ENCODE measurements at regions not wholly inside any gene's neighbourhood (a gene's known extent, or its start where the extent isn't known, plus 50 kb on each side); places are given as distances from the start of the nearest gene placed in this dataset.

GRCh38 chr10:70942725-70943124 lies 54.4 kb upstream of the PCBD1 start:
- intact Hi-C loops (cut with DNase I, micrococcal nuclease) = no loop called here
- no peaks in the 10 kb centered on the region for H3K9me3 ChIP-seq (ENCODE audit: control insufficient read depth in 1 of 2, insufficient read depth in 1 of 2, low read length in 2 of 2)
- H3K4me1 ChIP-seq (ENCODE audit: insufficient read depth, low read length) = no peaks in the 10 kb centered on the region
- CTCF ChIA-PET = no interaction called here
- POLR2A ChIA-PET = no interaction called here
- Mint-ChIP-seq H3K27ac (no peak overlapping the region), H3K36me3 (ENCODE audit: low read depth) (no peaks in the 10 kb centered on the region), H3K9me3 (no peaks in the 10 kb centered on the region), H3K27me3 (no peaks in the 10 kb centered on the region), H3K4me3 (no peak overlapping the region), H3K4me1 (ENCODE audit: low read depth) (no peaks in the 10 kb centered on the region)
- no peaks in the 10 kb centered on the region for H3K36me3 ChIP-seq (ENCODE audit: insufficient read depth, low read length)
- H3K27ac ChIP-seq (ENCODE audit: low read depth in 1 of 2, low read length in 2 of 2) = no peak overlapping the region
- ATAC-seq (ENCODE audit: poor library complexity) (no peak), DNase-seq (no peak)
- peaks cover 0 to 4% of the 10 kb centered on the region in 2 experiments for H3K27me3 ChIP-seq (ENCODE audit: control insufficient read depth in 1 of 2, insufficient read depth in 2 of 2, low read length in 2 of 2)
- no peak overlapping the region for H3K4me3 ChIP-seq (ENCODE audit: low read length)
- TF ChIP-seq CTCF (IDR thresholded peaks at IDR 0.05) = no peak

GRCh38 chr10:70943249-70943648 lies 54.9 kb upstream of the PCBD1 start:
- no peak overlapping the region for H3K27ac Mint-ChIP-seq
- H3K36me3 Mint-ChIP-seq (ENCODE audit: low read depth) = no peaks in the 10 kb centered on the region
- H3K27me3 Mint-ChIP-seq = no peaks in the 10 kb centered on the region
- H3K36me3 ChIP-seq (ENCODE audit: insufficient read depth, low read length) = no peaks in the 10 kb centered on the region
- H3K9me3 Mint-ChIP-seq = no peaks in the 10 kb centered on the region
- H3K4me1 Mint-ChIP-seq (ENCODE audit: low read depth) = no peaks in the 10 kb centered on the region
- peaks cover 0 to 2% of the 10 kb centered on the region in 2 experiments for H3K27me3 ChIP-seq (ENCODE audit: control insufficient read depth in 1 of 2, insufficient read depth in 2 of 2, low read length in 2 of 2)
- no peak overlapping the region for H3K27ac ChIP-seq (ENCODE audit: low read depth in 1 of 2, low read length in 2 of 2)
- no peak for TF ChIP-seq CTCF (IDR thresholded peaks at IDR 0.05)
- ATAC-seq (ENCODE audit: poor library complexity) (no peak), DNase-seq (no peak)
- H3K4me1 ChIP-seq (ENCODE audit: insufficient read depth, low read length) = no peaks in the 10 kb centered on the region
- H3K4me3 ChIP-seq (ENCODE audit: low read length) = no peak overlapping the region
- CTCF ChIA-PET = no interaction called here
- intact Hi-C loops (cut with DNase I, micrococcal nuclease) = no loop called here
- no peaks in the 10 kb centered on the region for H3K9me3 ChIP-seq (ENCODE audit: control insufficient read depth in 1 of 2, insufficient read depth in 1 of 2, low read length in 2 of 2)
- POLR2A ChIA-PET = no interaction called here
- H3K4me3 Mint-ChIP-seq = no peak overlapping the region

GRCh38 chr10:70943841-70944466 lies 55.6 kb upstream of the PCBD1 start:
- no peaks in the 10 kb centered on the region for H3K36me3 Mint-ChIP-seq (ENCODE audit: low read depth)
- H3K9me3 ChIP-seq (ENCODE audit: control insufficient read depth in 1 of 2, insufficient read depth in 1 of 2, low read length in 2 of 2) = no peaks in the 10 kb centered on the region
- H3K4me3 Mint-ChIP-seq = no peak overlapping the region
- H3K4me1 ChIP-seq (ENCODE audit: insufficient read depth, low read length) = no peaks in the 10 kb centered on the region
- no peaks in the 10 kb centered on the region for H3K4me1 Mint-ChIP-seq (ENCODE audit: low read depth)
- ChIA-PET CTCF (no interaction called here), POLR2A (no interaction called here)
- H3K27me3 ChIP-seq (ENCODE audit: control insufficient read depth in 1 of 2, insufficient read depth in 2 of 2, low read length in 2 of 2) = peaks cover 0 to 2% of the 10 kb centered on the region in 2 experiments
- H3K36me3 ChIP-seq (ENCODE audit: insufficient read depth, low read length) = no peaks in the 10 kb centered on the region
- no peak overlapping the region for H3K27ac Mint-ChIP-seq
- H3K27me3 Mint-ChIP-seq = no peaks in the 10 kb centered on the region
- H3K4me3 ChIP-seq (ENCODE audit: low read length) = no peak overlapping the region
- no peak for DNase-seq
- no peak overlapping the region for H3K27ac ChIP-seq (ENCODE audit: low read depth in 1 of 2, low read length in 2 of 2)
- H3K9me3 Mint-ChIP-seq = no peaks in the 10 kb centered on the region
- no peak for TF ChIP-seq CTCF (IDR thresholded peaks at IDR 0.05)
- intact Hi-C loops (cut with DNase I, micrococcal nuclease) = no loop called here
- no peak for ATAC-seq (ENCODE audit: poor library complexity)

Data from CD4-positive, alpha-beta T cell (primary cell).